GOT3 (cell line): ENCODE measurements at regions not wholly inside any gene's neighbourhood (a gene's known extent, or its start where the extent isn't known, plus 50 kb on each side); places are given as distances from the start of the nearest gene placed in this dataset.

ENCODE experiments used
- DNase-seq: peaks from one replicate; lab custom pipeline; 2025; ENCODE audit warnings: mixed read lengths; lab: John Stamatoyannopoulos, UW

DNA sequence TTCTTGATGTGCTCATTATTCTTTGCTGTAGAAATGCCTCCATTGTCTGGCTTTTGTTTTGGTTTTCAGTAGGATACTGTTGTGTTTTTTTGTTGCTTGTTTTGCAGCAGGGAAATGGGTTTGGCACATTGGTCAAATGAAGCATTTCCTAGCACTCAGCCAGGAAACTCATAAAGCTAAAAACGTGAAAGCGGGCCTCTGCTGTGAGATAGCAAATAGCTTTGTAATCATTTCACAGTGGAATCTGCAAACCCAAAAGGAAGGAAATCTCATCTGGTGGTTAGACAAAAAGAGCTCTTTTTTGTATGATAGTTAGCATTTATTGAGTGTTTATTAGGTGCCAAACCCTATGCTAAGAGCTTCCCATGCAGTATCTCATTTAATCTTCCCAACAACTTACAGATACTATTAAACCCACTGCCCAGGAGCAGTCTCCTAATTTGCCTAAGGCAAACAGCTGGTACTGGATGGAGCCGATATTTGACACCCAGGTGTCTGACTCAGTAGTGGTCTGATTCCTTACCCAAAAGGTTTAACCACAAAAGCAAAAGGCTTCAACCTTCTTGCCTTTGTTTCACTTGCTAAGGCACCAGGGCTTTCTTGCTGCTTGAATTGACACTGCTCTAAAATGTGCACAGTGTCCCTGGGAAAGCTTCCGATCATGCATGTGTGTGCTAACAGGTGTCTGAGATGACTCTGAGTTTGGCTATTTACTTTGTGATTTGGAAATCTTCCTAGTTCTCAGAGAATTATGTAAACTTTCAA, 527.9 kb upstream of the MDFIC2 start:
- no peak for DNase-seq

GRCh38 chr3:70833239-70833960, 521.0 kb upstream of the MDFIC2 start:
- DNase-seq: no peak

- DNase-seq: no peak
Observed at GRCh38 chr3:70832834-70833205, 520.4 kb upstream of the MDFIC2 start.

- DNase-seq: peak; percentile 34
Observed at GRCh38 chr3:70832089-70832833, 519.8 kb upstream of the MDFIC2 start.

DNA sequence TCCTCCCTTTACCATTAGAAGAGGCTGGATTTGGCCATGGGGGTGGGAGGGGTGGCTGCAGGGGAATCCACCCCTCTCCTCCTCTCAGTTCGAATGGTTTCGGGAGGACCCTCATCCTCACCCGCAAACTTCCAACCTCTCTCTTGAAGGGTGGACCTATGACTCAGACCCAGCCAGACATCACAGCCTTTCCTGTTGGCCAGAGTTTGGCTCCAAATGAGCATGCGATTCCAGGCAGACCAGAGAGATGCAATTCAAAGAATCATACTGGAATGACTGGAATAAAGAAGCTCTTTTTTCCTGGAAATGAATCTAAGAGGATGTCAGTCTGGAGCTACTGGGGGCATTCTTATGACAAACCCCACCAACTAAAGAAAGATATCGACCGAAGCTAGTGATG, 516.7 kb upstream of the MDFIC2 start:
- DNase-seq: no peak

- DNase-seq: no peak
Observed at GRCh38 chr3:70824773-70825172, 512.3 kb upstream of the MDFIC2 start.

DNA sequence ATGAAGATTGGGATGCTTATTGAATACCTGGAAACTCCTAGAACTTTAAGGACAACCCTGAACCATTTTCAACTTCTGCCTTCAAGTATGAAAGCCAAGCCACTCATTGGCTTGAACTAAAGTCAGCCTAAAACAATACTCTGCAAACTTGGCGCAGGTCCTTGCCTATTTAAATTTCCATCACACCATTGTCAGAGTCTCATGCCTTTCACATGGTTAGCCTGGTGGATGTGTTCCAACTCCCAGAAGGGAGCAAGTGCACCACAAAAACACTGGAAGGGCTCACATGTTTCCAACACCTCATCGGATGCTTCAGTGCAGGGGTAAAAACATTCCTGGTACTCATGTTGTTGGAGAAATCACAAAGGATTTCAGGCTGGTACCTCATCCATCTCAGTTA, 511.6 kb upstream of the MDFIC2 start:
- no peak for DNase-seq

DNA sequence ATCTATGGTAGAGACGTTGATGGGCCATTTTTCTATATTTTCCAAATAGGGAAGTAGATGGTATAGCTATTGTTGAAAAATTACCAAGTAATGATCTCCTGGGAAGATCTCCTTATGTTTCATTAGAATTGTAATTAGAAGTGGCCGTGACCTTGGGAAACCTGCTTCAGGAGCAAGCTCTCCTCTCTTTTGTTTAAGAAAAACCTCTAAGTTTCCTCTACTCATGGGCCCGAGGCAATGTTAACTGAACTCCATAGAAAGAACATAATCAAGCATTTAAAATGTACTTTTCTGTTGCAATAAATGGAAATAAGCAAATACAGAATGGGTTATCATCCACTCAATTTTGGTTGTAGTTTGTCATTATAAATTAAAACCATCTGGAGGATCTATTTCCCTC, 511.2 kb upstream of the MDFIC2 start:
- no peak for DNase-seq

- no peak for DNase-seq
Observed at GRCh38 chr3:70822669-70823068, 510.2 kb upstream of the MDFIC2 start.

GRCh38 chr3:70821602-70822001, 509.2 kb upstream of the MDFIC2 start:
- no peak for DNase-seq

GRCh38 chr3:70820397-70820796, 508.0 kb upstream of the MDFIC2 start:
- DNase-seq: no peak

- DNase-seq: no peak
Observed at GRCh38 chr3:70818145-70818544, 505.7 kb upstream of the MDFIC2 start.

- DNase-seq: no peak
Observed at GRCh38 chr3:70816346-70816745, 503.9 kb upstream of the MDFIC2 start.

GRCh38 chr3:70815817-70816216, 503.4 kb upstream of the MDFIC2 start:
- no peak for DNase-seq

GRCh38 chr3:70813311-70813710, 500.9 kb upstream of the MDFIC2 start:
- no peak for DNase-seq

DNA sequence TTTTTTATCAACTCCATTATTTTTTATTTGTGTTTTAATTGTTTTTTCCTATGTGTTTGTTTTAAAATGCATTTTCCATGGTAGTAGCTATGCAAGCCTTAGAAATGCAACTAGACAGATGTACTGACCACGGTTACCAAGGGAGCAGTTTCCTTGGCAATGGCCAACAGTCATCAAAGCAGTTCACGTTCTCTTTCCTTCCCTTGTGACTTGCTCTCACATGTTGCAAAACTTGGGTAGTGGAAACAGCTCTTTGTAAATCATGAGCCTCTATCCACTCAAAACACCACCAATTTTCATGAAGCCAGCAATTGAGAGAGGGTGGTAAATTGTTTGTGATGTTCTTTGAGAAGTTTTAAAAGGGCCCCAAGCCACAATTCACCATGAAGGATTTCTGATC, 499.4 kb upstream of the MDFIC2 start:
- no peak for DNase-seq

- no peak for DNase-seq
Observed at GRCh38 chr3:70808881-70809280, 496.4 kb upstream of the MDFIC2 start.

DNA sequence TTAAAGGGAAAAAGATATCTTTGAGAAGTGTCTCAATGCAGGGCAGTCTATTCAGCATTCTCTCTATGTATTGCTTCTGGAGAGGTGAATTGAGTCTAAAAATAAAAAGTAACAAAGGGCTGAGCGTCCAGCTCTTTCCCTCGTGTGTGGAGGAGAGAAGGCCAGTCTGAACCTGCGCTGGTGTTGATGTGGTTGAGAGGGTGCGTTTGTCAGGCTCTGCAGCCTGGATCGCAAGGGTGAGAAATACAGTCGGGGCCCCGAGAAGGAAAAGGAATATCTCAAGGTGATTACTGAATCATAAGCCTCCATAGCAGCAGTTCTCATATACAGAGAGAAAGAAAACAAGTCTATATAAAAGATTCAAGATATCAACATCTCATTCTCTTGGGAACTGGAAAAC, 494.1 kb upstream of the MDFIC2 start:
- DNase-seq: no peak

DNA sequence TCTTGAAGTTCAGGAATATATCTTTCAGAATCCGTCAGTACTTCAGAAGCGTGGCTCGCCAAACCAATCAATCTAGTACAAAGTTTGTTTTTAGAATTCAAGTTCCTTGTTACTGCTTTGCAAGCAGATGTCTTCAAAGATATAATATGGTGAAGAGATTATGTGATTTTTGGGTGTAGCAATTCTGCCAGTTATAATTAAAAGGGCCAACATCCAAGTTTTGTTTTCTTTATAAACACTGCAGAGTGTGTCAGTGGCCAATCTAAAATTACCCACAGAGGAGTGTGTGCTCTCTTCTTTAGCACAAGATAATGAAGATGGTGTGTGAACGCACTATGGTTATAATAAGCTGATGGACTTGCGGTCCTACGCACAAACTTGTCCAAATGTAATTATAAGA, 493.6 kb upstream of the MDFIC2 start:
- no peak for DNase-seq

DNA sequence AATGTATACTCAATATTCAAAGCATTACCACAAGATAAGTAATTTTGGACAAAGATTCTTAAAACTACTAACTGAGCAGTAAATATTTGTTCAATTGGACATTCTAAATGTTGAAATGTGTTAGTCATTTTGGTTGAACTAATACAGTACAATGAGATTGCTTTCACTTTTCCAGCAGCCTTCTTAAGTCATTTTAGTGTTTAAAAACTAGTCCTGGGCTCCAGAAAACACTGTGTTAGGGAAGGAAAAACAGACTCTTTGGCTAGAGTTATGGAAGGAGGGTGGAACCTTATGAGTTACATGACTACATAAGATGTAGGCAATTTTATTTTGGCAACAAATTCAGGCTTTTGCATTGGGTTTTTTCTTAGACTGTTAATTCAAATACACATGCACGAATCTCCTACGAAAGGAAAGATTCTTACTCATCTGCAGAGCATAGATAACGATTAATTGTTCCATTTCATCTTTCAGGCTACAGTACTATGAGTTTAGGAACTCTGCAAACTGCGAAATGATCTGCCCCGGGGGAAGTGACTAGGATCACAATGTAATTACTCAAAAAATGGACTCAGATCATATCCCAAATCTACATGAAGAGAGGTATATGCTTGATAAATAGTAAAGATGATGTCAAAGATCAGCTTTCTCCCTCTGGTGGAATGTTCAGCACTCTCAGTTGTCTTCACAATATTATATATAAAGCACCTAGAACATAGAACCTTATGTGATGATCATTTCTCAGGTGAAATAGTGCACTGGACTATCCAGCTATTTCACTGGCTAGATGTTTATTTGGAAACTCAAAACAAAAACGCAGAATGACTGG, 492.8 kb upstream of the MDFIC2 start:
- DNase-seq: no peak

- DNase-seq: no peak
Observed at GRCh38 chr3:70803891-70804290, 491.5 kb upstream of the MDFIC2 start.

GRCh38 chr3:70803319-70803718, 490.9 kb upstream of the MDFIC2 start:
- no peak for DNase-seq
